ENCODE measurements at regions not wholly inside any gene's neighbourhood (a gene's known extent, or its start where the extent isn't known, plus 50 kb on each side); places are given as distances from the start of the nearest gene placed in this dataset.
A peak's percentile ranks its signal among the peaks of the same experiment; 100 is the strongest.

GRCh38 chr6:2563635-2564034, 187.1 kb downstream of the MYLK4 start:
- DNase-seq (ENCODE audit: low read depth in 2 of 3, low spot score in 2 of 3): peak in 1 of 3 donors; percentile 14

DNA sequence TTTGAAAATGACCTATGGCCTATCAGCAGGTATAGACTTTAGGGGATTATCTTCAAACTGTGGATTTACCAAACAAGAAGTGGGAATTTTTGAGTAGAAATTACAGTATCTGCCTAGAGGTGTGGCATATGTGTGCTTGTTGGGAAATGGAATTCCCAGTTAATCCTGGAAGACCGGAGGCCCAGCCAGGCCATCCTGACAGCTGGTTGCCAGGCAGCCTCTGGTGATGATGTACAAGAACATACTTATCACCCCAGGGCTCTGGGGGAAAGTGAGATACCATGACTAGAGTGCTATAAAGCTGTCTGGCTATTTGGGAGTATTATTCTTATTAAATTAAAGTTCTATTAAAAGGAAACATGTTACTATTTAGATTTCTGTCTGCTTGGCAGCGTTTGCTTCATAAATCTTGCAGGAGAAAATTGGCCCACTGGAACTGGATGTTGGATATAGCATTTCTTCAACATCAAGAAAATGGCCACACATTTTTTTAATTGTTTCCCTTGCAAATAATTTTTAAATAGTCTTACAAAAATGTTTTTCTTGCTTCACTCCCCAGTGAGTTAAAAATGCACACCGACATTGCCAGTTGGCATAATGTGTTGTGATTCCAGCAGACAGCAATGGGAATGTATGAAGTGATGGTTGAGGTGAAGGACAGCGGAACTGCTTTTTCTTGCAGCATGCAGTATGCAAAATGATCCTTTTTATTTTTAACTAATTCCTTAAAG, 187.8 kb downstream of the MYLK4 start:
- DNase-seq (ENCODE audit: low read depth in 2 of 3, low spot score in 2 of 3): no peak

DNA sequence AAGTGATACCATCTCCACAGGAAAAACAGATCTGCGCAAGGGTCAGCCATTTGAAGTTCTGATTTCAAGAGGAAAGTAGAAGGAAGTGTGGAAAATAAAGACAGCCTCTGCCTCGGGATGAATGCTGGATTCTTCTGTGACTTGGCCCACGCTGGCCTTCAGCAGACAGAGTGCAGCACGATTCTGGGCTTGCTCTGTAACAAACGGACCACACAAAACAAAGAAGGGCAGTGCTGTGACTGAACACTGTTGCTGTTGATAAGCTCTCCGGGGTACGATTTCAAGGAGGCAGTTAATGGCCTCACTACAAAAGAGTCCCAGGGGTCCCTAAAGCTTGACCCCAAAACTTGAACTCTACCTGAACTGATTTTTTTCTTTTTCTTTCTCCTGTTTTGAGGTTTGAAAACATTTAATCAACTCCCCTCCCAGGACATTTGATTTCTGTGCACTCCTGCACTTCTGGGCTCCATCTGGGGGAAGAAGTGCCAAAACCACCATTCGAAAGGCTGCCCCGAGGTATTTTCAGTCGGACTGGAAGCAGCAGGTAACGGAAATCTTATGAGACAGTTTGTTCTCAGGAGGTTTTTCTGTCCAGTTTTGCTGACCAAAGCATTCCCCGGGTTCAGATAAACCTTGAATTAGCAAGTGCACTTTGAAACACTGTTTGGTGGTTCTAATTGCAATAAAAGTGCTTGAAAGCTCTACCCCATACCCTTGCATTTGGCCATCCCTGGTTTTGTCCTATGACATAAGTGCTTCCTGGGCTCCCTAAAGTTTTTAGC, 189.6 kb downstream of the MYLK4 start:
- no peak for DNase-seq (ENCODE audit: low read depth in 2 of 3, low spot score in 2 of 3)

DNA sequence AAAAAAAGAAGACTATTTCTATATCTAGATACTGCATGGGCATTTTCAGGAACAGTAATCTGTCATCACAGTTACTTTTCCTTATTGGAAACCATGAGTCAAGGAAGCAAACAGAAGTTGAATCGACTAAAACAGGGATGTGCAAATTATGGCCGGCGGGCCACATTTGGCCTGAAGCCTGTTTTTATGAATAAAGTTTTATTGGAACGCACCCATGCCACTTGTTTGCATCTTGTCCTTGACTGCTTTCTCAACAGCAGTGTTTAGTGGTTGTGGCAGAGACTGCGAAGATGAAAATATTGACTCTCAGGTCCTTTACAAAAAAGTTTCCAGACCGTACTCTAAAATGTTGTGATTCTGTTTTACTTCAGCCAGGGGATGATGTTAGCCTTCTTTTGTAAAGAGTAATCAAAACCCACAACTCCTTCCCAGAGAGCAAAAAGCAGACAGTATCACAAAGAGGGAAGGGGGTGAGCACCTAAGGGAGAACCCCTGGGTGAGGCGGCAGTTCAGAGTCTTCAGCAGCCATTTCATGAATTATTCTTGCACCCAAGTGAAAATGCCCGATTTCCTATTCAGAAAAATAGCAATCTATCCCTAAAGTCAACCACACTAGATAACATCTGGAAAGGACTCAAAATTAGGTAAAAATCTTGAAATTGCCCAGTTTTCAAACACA, 190.4 kb downstream of the MYLK4 start:
- no peak for DNase-seq (ENCODE audit: low read depth in 2 of 3, low spot score in 2 of 3)

GRCh38 chr6:2558861-2559801, 191.6 kb downstream of the MYLK4 start:
- DNase-seq (ENCODE audit: low read depth in 2 of 3, low spot score in 2 of 3): no peak

DNA sequence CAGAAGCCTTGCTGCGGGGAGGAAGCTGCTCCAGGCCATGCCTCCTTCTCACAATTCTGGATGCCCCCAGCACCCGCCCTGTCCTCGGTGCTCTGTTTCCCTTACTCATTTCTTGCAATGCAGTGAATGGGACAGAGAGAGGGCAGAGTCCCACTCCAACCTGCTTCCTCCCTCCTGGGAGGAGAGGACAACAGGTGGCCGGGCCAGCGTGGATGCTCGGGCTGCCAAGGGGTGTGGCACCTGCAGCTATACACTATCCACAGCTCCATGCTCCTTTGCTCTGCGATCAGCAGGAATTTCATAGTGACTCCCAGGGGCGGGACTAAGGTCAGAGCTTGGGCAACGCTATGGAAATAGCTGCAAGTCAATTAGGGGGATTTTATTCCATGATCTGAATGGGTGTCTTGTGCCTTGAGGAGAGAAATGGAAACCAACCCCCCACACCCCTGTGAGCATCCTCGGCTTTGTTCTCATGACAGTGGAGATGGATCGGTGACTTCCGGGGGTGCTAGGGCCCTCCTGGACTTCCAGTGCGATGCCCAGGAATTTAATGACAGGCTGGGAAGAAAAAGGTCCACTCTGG, 192.5 kb downstream of the MYLK4 start:
- no peak for DNase-seq (ENCODE audit: low read depth in 2 of 3, low spot score in 2 of 3)

- no peak for DNase-seq (ENCODE audit: low read depth in 2 of 3, low spot score in 2 of 3)
Observed at GRCh38 chr6:2557181-2557720, 193.5 kb downstream of the MYLK4 start.

GRCh38 chr6:2556761-2557160, 194.0 kb downstream of the MYLK4 start:
- no peak for DNase-seq (ENCODE audit: low read depth in 2 of 3, low spot score in 2 of 3)

GRCh38 chr6:2554651-2555260, 196.0 kb downstream of the MYLK4 start:
- DNase-seq (ENCODE audit: low read depth in 2 of 3, low spot score in 2 of 3): no peak

DNA sequence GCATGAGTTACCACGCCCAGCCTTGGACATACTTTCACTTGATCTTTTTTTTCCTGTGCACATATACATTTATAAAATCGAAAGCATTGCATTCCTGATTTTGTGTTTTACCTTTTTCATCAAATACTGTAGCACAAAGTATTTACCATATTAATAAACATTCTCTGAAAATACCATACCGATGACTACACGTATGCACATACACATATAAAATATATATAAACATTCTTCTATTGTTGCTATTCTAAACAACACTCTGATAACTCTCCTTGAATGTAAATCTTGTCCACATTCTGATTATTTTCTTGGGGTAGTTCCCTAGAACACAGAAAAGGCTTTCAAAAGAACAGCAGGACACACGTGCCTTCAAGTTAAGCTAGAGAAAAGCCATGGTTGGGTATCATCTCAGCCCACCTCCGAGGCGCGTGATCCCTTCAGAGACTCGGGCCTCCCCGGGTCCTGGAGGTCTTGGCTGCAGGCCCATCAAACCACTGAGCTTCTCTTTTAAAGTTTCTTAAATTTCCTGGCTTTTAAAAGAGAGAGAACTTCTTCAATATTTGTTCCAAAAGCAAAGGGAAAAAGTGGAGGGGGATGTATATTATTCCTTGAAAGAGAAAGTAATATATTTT, 198.1 kb downstream of the MYLK4 start:
- DNase-seq (ENCODE audit: low read depth in 2 of 3, low spot score in 2 of 3): peak in 1 of 3 donors; percentile 36

DNA sequence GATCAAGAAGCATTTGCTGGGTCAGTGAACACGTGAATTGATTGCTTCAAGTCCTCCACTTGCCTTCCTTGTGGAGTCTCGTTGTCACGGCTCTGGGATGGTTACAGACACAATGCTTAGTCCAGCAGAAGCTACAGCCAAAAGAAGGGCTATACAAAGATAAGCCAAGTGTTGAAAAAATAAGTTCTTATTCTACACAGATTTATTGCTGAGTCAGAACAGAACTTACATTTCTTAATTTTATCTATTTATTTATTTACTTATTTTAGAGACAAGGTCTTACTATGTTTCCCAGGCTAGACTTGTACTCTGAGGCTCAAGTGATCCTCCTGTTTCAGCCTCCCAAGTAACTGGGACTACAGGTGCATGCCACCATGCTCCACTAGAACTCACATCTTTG, 199.0 kb downstream of the MYLK4 start:
- DNase-seq (ENCODE audit: low read depth in 2 of 3, low spot score in 2 of 3): no peak

DNA sequence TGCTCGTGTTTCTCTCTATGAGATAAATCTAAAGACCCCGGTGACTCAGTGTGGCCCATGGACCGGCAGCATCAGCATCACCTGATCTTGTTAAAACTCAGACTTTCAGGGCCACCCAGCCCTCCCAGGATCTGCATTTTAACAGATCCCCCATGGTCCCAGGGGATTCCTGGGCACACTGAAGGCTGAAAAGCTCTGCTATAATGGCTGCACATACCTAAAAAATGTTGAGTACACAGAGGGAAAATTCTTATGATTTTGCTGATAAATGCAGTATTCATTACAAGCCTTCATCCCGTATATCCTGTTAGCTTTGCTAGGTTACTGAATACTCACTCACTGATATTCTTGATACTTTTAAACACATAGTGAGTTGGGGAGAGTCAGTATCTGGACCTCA, 200.5 kb downstream of the MYLK4 start:
- no peak for DNase-seq (ENCODE audit: low read depth in 2 of 3, low spot score in 2 of 3)

- DNase-seq (ENCODE audit: low read depth in 2 of 3, low spot score in 2 of 3): no peak
Observed at GRCh38 chr6:2549834-2550233, 200.9 kb downstream of the MYLK4 start.

- DNase-seq (ENCODE audit: low read depth in 2 of 3, low spot score in 2 of 3): no peak
Observed at GRCh38 chr6:2547355-2547754, 203.4 kb downstream of the MYLK4 start.

- DNase-seq (ENCODE audit: low read depth in 2 of 3, low spot score in 2 of 3): no peak
Observed at GRCh38 chr6:2546901-2547300, 203.8 kb downstream of the MYLK4 start.

GRCh38 chr6:2545383-2546038, 205.2 kb downstream of the MYLK4 start:
- no peak for DNase-seq (ENCODE audit: low read depth in 2 of 3, low spot score in 2 of 3)

- no peak for DNase-seq (ENCODE audit: low read depth in 2 of 3, low spot score in 2 of 3)
Observed at GRCh38 chr6:2543321-2543720, 207.4 kb downstream of the MYLK4 start.

GRCh38 chr6:2542858-2543218, 207.9 kb downstream of the MYLK4 start:
- peak in 2 of 3 donors; percentile 93 to 97 for DNase-seq (ENCODE audit: low read depth in 2 of 3, low spot score in 2 of 3)

Measured in hematopoietic multipotent progenitor cell (in vitro differentiated cells).